GM12892 (cell line): ENCODE measurements at regions not wholly inside any gene's neighbourhood (a gene's known extent, or its start where the extent isn't known, plus 50 kb on each side); places are given as distances from the start of the nearest gene placed in this dataset.

ENCODE experiments used
- POLR2A ChIP-seq: IDR thresholded peaks from 2 replicates; pipeline ENCODE4 v1.6.1; 2011; ENCODE audit warnings: low read depth, low read length, control low read depth
- POLR2AphosphoS5 ChIP-seq: IDR thresholded peaks from 2 replicates; pipeline ENCODE4 v1.6.1; 2011; ENCODE audit warnings: low read depth, low read length, control low read depth

DNA sequence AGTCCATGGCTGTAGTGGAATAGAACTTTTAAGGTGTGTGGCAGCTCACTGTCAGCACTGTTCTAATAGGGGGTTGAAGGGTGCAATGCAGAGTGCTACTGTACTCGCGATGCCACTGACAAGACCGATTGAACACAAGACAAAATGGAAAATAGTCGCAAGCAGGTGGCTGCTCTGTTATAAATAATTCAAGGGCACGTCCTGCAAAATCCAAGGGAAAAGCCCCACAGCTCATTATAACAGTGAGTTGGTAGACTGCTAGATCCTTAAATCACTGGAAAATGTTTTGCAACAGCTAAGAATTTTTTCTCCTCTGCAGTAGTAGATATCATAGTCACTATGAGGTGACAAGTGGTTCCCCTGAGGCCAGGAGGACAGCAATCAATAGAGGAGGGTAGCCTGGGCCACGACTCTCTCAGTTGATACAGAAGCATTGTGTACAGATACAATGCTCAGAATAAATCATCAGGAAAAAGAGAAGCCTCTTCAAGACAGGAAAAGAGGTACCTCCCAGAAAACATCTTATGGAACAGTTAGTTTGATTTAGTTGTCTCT lies 926.3 kb downstream of the TLE4 start:
- TF ChIP-seq POLR2AphosphoS5 (no peak), POLR2A (no peak)
